ENCODE measurements at regions not wholly inside any gene's neighbourhood (a gene's known extent, or its start where the extent isn't known, plus 50 kb on each side); places are given as distances from the start of the nearest gene placed in this dataset.

- TF ChIP-seq POLR2A (IDR thresholded peaks at IDR 0.05; ENCODE audit: low read length) = no peak
- TF ChIP-seq GATA1 (IDR thresholded peaks at IDR 0.05; ENCODE audit: low read depth, low read length) = no peak
These were observed 449.6 kb upstream of the TGFBR2 start for GRCh38 chr3:30156586-30157498.
